NB4 (cell line): ENCODE measurements at regions not wholly inside any gene's neighbourhood (a gene's known extent, or its start where the extent isn't known, plus 50 kb on each side); places are given as distances from the start of the nearest gene placed in this dataset.

ENCODE experiments used
- CTCF ChIP-seq: IDR thresholded peaks from one replicate; pipeline ENCODE4 v1.5.1; 2012; ENCODE audit warnings: low read depth, low read length
- MAX ChIP-seq: IDR thresholded peaks from 2 replicates; pipeline ENCODE4 v1.6.1; 2011; ENCODE audit warnings: low read depth, low read length
- POLR2A ChIP-seq: IDR thresholded peaks from 2 replicates; pipeline ENCODE4 v1.6.1; 2011; ENCODE audit warnings: mild to moderate bottlenecking; ENCODE audit not compliant: insufficient read length; ENCODE audit errors: extremely low read depth

DNA sequence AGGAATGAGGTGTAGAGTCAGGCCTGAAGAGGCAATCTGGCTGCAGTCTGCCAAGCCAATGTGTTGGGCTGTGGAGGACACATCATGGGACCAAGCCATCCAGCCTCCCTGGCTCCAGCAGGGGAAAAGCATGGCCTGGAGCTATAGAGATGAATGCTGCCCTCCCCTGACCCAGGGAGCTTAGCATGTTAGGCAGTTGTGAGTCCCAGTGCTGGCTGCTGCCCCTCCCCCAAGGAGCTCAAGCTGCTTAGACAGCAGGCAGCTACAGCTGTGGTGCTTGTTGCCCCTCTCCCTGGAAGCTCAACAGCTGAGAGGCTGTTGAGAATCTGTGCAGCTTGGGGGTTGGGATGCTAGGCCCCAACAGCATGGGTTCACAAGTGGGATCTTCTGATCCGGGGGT is 85.6 kb upstream of the DNAJC19 start:
- TF ChIP-seq CTCF, result no peak
- no peak for TF ChIP-seq POLR2A
- TF ChIP-seq MAX, result no peak
